ENCODE measurements at regions not wholly inside any gene's neighbourhood (a gene's known extent, or its start where the extent isn't known, plus 50 kb on each side); places are given as distances from the start of the nearest gene placed in this dataset.

- no peak overlapping the region for H3K9ac ChIP-seq (ENCODE audit: low read depth, low read length)
- no peaks in the 10 kb centered on the region for H3K9me3 ChIP-seq (replicated peaks; ENCODE audit: low read length)
- no peaks in the 10 kb centered on the region for H3K27me3 ChIP-seq (ENCODE audit: control insufficient read depth, insufficient read depth, low read length)
- H3K4me2 ChIP-seq (ENCODE audit: low read length): no peak overlapping the region
- peaks cover 10% of the 10 kb centered on the region for H3K4me1 ChIP-seq (ENCODE audit: control insufficient read depth, insufficient read depth, low read length)
- H3K4me3 ChIP-seq (ENCODE audit: low read length): no peak overlapping the region
- no peaks in the 10 kb centered on the region for H3K36me3 ChIP-seq (ENCODE audit: insufficient read depth, low read length)
Measured at GRCh38 chr18:44153981-44154380, 526.7 kb upstream of the SETBP1 start.

- Histone ChIP-seq H3K36me3 (ENCODE audit: insufficient read depth, low read length) (no peaks in the 10 kb centered on the region), H3K4me2 (ENCODE audit: low read length) (no peak overlapping the region), H3K4me3 (ENCODE audit: low read length) (no peak overlapping the region), H3K4me1 (ENCODE audit: control insufficient read depth, insufficient read depth, low read length) (no peaks in the 10 kb centered on the region), H3K27me3 (ENCODE audit: control insufficient read depth, insufficient read depth, low read length) (no peaks in the 10 kb centered on the region), H3K9me3 (replicated peaks; ENCODE audit: low read length) (no peaks in the 10 kb centered on the region), H3K9ac (ENCODE audit: low read depth, low read length) (no peak overlapping the region)
Measured at GRCh38 chr18:44156126-44156525, 524.6 kb upstream of the SETBP1 start.

GRCh38 chr18:44156776-44157335 is 523.8 kb upstream of the SETBP1 start:
- no peaks in the 10 kb centered on the region for H3K27me3 ChIP-seq (ENCODE audit: control insufficient read depth, insufficient read depth, low read length)
- no peaks in the 10 kb centered on the region for H3K9me3 ChIP-seq (replicated peaks; ENCODE audit: low read length)
- no peaks in the 10 kb centered on the region for H3K36me3 ChIP-seq (ENCODE audit: insufficient read depth, low read length)
- H3K4me2 ChIP-seq (ENCODE audit: low read length): no peak overlapping the region
- H3K4me3 ChIP-seq (ENCODE audit: low read length): no peak overlapping the region
- H3K4me1 ChIP-seq (ENCODE audit: control insufficient read depth, insufficient read depth, low read length): no peaks in the 10 kb centered on the region
- H3K9ac ChIP-seq (ENCODE audit: low read depth, low read length): no peak overlapping the region

GRCh38 chr18:44170208-44170880 is 510.3 kb upstream of the SETBP1 start:
- Histone ChIP-seq H3K4me3 (ENCODE audit: low read length) (no peak overlapping the region), H3K36me3 (ENCODE audit: insufficient read depth, low read length) (no peaks in the 10 kb centered on the region), H3K9me3 (replicated peaks; ENCODE audit: low read length) (no peaks in the 10 kb centered on the region), H3K9ac (ENCODE audit: low read depth, low read length) (no peak overlapping the region), H3K27me3 (ENCODE audit: control insufficient read depth, insufficient read depth, low read length) (no peaks in the 10 kb centered on the region), H3K4me2 (ENCODE audit: low read length) (no peak overlapping the region), H3K4me1 (ENCODE audit: control insufficient read depth, insufficient read depth, low read length) (no peaks in the 10 kb centered on the region)

GRCh38 chr18:44171301-44171700 is 509.4 kb upstream of the SETBP1 start:
- Histone ChIP-seq H3K4me1 (ENCODE audit: control insufficient read depth, insufficient read depth, low read length) (no peaks in the 10 kb centered on the region), H3K27me3 (ENCODE audit: control insufficient read depth, insufficient read depth, low read length) (no peaks in the 10 kb centered on the region), H3K9ac (ENCODE audit: low read depth, low read length) (no peak overlapping the region), H3K36me3 (ENCODE audit: insufficient read depth, low read length) (no peaks in the 10 kb centered on the region), H3K4me3 (ENCODE audit: low read length) (no peak overlapping the region), H3K4me2 (ENCODE audit: low read length) (no peak overlapping the region), H3K9me3 (replicated peaks; ENCODE audit: low read length) (no peaks in the 10 kb centered on the region)

- no peak overlapping the region for H3K9ac ChIP-seq (ENCODE audit: low read depth, low read length)
- H3K4me3 ChIP-seq (ENCODE audit: low read length): no peak overlapping the region
- no peaks in the 10 kb centered on the region for H3K9me3 ChIP-seq (replicated peaks; ENCODE audit: low read length)
- no peaks in the 10 kb centered on the region for H3K4me1 ChIP-seq (ENCODE audit: control insufficient read depth, insufficient read depth, low read length)
- H3K4me2 ChIP-seq (ENCODE audit: low read length): no peak overlapping the region
- H3K36me3 ChIP-seq (ENCODE audit: insufficient read depth, low read length): no peaks in the 10 kb centered on the region
- H3K27me3 ChIP-seq (ENCODE audit: control insufficient read depth, insufficient read depth, low read length): no peaks in the 10 kb centered on the region
Measured at GRCh38 chr18:44175891-44176290, 504.8 kb upstream of the SETBP1 start.

GRCh38 chr18:44178476-44178875 is 502.2 kb upstream of the SETBP1 start:
- no peaks in the 10 kb centered on the region for H3K27me3 ChIP-seq (ENCODE audit: control insufficient read depth, insufficient read depth, low read length)
- H3K4me2 ChIP-seq (ENCODE audit: low read length): no peak overlapping the region
- H3K9ac ChIP-seq (ENCODE audit: low read depth, low read length): no peak overlapping the region
- no peaks in the 10 kb centered on the region for H3K4me1 ChIP-seq (ENCODE audit: control insufficient read depth, insufficient read depth, low read length)
- no peaks in the 10 kb centered on the region for H3K36me3 ChIP-seq (ENCODE audit: insufficient read depth, low read length)
- H3K9me3 ChIP-seq (replicated peaks; ENCODE audit: low read length): no peaks in the 10 kb centered on the region
- no peak overlapping the region for H3K4me3 ChIP-seq (ENCODE audit: low read length)

GRCh38 chr18:44179693-44180092 is 501.0 kb upstream of the SETBP1 start:
- Histone ChIP-seq H3K4me2 (ENCODE audit: low read length) (no peak overlapping the region), H3K9ac (ENCODE audit: low read depth, low read length) (no peak overlapping the region), H3K36me3 (ENCODE audit: insufficient read depth, low read length) (no peaks in the 10 kb centered on the region), H3K4me3 (ENCODE audit: low read length) (no peak overlapping the region), H3K4me1 (ENCODE audit: control insufficient read depth, insufficient read depth, low read length) (no peaks in the 10 kb centered on the region), H3K9me3 (replicated peaks; ENCODE audit: low read length) (no peaks in the 10 kb centered on the region), H3K27me3 (ENCODE audit: control insufficient read depth, insufficient read depth, low read length) (no peaks in the 10 kb centered on the region)

- Histone ChIP-seq H3K36me3 (ENCODE audit: insufficient read depth, low read length) (no peaks in the 10 kb centered on the region), H3K4me3 (ENCODE audit: low read length) (no peak overlapping the region), H3K27me3 (ENCODE audit: control insufficient read depth, insufficient read depth, low read length) (no peaks in the 10 kb centered on the region), H3K9me3 (replicated peaks; ENCODE audit: low read length) (no peaks in the 10 kb centered on the region), H3K4me1 (ENCODE audit: control insufficient read depth, insufficient read depth, low read length) (no peaks in the 10 kb centered on the region), H3K9ac (ENCODE audit: low read depth, low read length) (no peak overlapping the region), H3K4me2 (ENCODE audit: low read length) (no peak overlapping the region)
Measured at GRCh38 chr18:44180683-44181082, 500.0 kb upstream of the SETBP1 start.

GRCh38 chr18:44181951-44182747 is 498.5 kb upstream of the SETBP1 start:
- Histone ChIP-seq H3K36me3 (ENCODE audit: insufficient read depth, low read length) (no peaks in the 10 kb centered on the region), H3K9ac (ENCODE audit: low read depth, low read length) (no peak overlapping the region), H3K9me3 (replicated peaks; ENCODE audit: low read length) (no peaks in the 10 kb centered on the region), H3K4me1 (ENCODE audit: control insufficient read depth, insufficient read depth, low read length) (no peaks in the 10 kb centered on the region), H3K4me2 (ENCODE audit: low read length) (no peak overlapping the region), H3K27me3 (ENCODE audit: control insufficient read depth, insufficient read depth, low read length) (no peaks in the 10 kb centered on the region), H3K4me3 (ENCODE audit: low read length) (no peak overlapping the region)

GRCh38 chr18:44186001-44186400 is 494.7 kb upstream of the SETBP1 start:
- Histone ChIP-seq H3K4me1 (ENCODE audit: control insufficient read depth, insufficient read depth, low read length) (no peaks in the 10 kb centered on the region), H3K36me3 (ENCODE audit: insufficient read depth, low read length) (no peaks in the 10 kb centered on the region), H3K9me3 (replicated peaks; ENCODE audit: low read length) (no peaks in the 10 kb centered on the region), H3K4me3 (ENCODE audit: low read length) (no peak overlapping the region), H3K9ac (ENCODE audit: low read depth, low read length) (no peak overlapping the region), H3K27me3 (ENCODE audit: control insufficient read depth, insufficient read depth, low read length) (no peaks in the 10 kb centered on the region), H3K4me2 (ENCODE audit: low read length) (no peak overlapping the region)
